ENCODE measurements at regions not wholly inside any gene's neighbourhood (a gene's known extent, or its start where the extent isn't known, plus 50 kb on each side); places are given as distances from the start of the nearest gene placed in this dataset.
"Not testable (repeated sequence)": the region's sequence is repeated elsewhere in the genome, so short reads cannot be mapped to it uniquely, and the experiment has no call there.

GRCh38 chr2:176904053-176904452, 308.5 kb upstream of the HNRNPA3 start:
- in situ Hi-C loops (cut with HindIII; ENCODE audit: low pct_ligation_motif_present, low pct_unique_long_range_greater_than_20kb, low sequenced_read_pairs); DNase-seq: not testable (repeated sequence)

GRCh38 chr2:176907341-176907740, 305.3 kb upstream of the HNRNPA3 start:
- no peak for DNase-seq
- in situ Hi-C loops (cut with HindIII; ENCODE audit: low pct_ligation_motif_present, low pct_unique_long_range_greater_than_20kb, low sequenced_read_pairs): no loop called here

GRCh38 chr2:176910828-176911227, 301.8 kb upstream of the HNRNPA3 start:
- no peak for DNase-seq

GRCh38 chr2:176913955-176914354, 298.6 kb upstream of the HNRNPA3 start:
- DNase-seq: no peak
- in situ Hi-C loops (cut with HindIII; ENCODE audit: low pct_ligation_motif_present, low pct_unique_long_range_greater_than_20kb, low sequenced_read_pairs): no loop called here

More at GRCh38 chr2:176910828-176911227, 301.8 kb upstream of the HNRNPA3 start:
- in situ Hi-C loops (cut with HindIII; ENCODE audit: low pct_ligation_motif_present, low pct_unique_long_range_greater_than_20kb, low sequenced_read_pairs): no loop called here

GRCh38 chr2:176914371-176914770, 298.2 kb upstream of the HNRNPA3 start:
- in situ Hi-C loops (cut with HindIII; ENCODE audit: low pct_ligation_motif_present, low pct_unique_long_range_greater_than_20kb, low sequenced_read_pairs): no loop called here
- DNase-seq: no peak

- in situ Hi-C loops (cut with HindIII; ENCODE audit: low pct_ligation_motif_present, low pct_unique_long_range_greater_than_20kb, low sequenced_read_pairs); DNase-seq: not testable (repeated sequence)
Observed at GRCh38 chr2:176922545-176922944, 290.0 kb upstream of the HNRNPA3 start.

- in situ Hi-C loops (cut with HindIII; ENCODE audit: low pct_ligation_motif_present, low pct_unique_long_range_greater_than_20kb, low sequenced_read_pairs): no loop called here
- no peak for DNase-seq
Observed at GRCh38 chr2:176923205-176923604, 289.4 kb upstream of the HNRNPA3 start.

- DNase-seq: no peak
- in situ Hi-C loops (cut with HindIII; ENCODE audit: low pct_ligation_motif_present, low pct_unique_long_range_greater_than_20kb, low sequenced_read_pairs): no loop called here
Observed at GRCh38 chr2:176924909-176925534, 287.6 kb upstream of the HNRNPA3 start.

- DNase-seq: no peak
- in situ Hi-C loops (cut with HindIII; ENCODE audit: low pct_ligation_motif_present, low pct_unique_long_range_greater_than_20kb, low sequenced_read_pairs): no loop called here
Observed at GRCh38 chr2:176926453-176926852, 286.1 kb upstream of the HNRNPA3 start.

- in situ Hi-C loops (cut with HindIII; ENCODE audit: low pct_ligation_motif_present, low pct_unique_long_range_greater_than_20kb, low sequenced_read_pairs): not testable (repeated sequence)
Observed at GRCh38 chr2:176929387-176929786, 283.2 kb upstream of the HNRNPA3 start.

GRCh38 chr2:176931588-176932563, 280.7 kb upstream of the HNRNPA3 start:
- in situ Hi-C loops (cut with HindIII; ENCODE audit: low pct_ligation_motif_present, low pct_unique_long_range_greater_than_20kb, low sequenced_read_pairs): no loop called here
- DNase-seq: no peak

More at GRCh38 chr2:176929387-176929786, 283.2 kb upstream of the HNRNPA3 start:
- DNase-seq: not testable (repeated sequence)

- in situ Hi-C loops (cut with HindIII; ENCODE audit: low pct_ligation_motif_present, low pct_unique_long_range_greater_than_20kb, low sequenced_read_pairs): no loop called here
- no peak for DNase-seq
Observed at GRCh38 chr2:176934131-176934530, 278.5 kb upstream of the HNRNPA3 start.

- in situ Hi-C loops (cut with HindIII; ENCODE audit: low pct_ligation_motif_present, low pct_unique_long_range_greater_than_20kb, low sequenced_read_pairs): no loop called here
- no peak for DNase-seq
Observed at GRCh38 chr2:176934869-176935415, 277.7 kb upstream of the HNRNPA3 start.

GRCh38 chr2:176935543-176936102, 277.0 kb upstream of the HNRNPA3 start:
- no peak for DNase-seq
- in situ Hi-C loops (cut with HindIII; ENCODE audit: low pct_ligation_motif_present, low pct_unique_long_range_greater_than_20kb, low sequenced_read_pairs): no loop called here

GRCh38 chr2:176936410-176936809, 276.2 kb upstream of the HNRNPA3 start:
- in situ Hi-C loops (cut with HindIII; ENCODE audit: low pct_ligation_motif_present, low pct_unique_long_range_greater_than_20kb, low sequenced_read_pairs): no loop called here

GRCh38 chr2:176944998-176945397, 267.6 kb upstream of the HNRNPA3 start:
- no peak for DNase-seq
- in situ Hi-C loops (cut with HindIII; ENCODE audit: low pct_ligation_motif_present, low pct_unique_long_range_greater_than_20kb, low sequenced_read_pairs): no loop called here

More at GRCh38 chr2:176936410-176936809, 276.2 kb upstream of the HNRNPA3 start:
- no peak for DNase-seq

- in situ Hi-C loops (cut with HindIII; ENCODE audit: low pct_ligation_motif_present, low pct_unique_long_range_greater_than_20kb, low sequenced_read_pairs): no loop called here
Observed at GRCh38 chr2:176947754-176948153, 264.8 kb upstream of the HNRNPA3 start.

GRCh38 chr2:176951218-176951617, 261.4 kb upstream of the HNRNPA3 start:
- in situ Hi-C loops (cut with HindIII; ENCODE audit: low pct_ligation_motif_present, low pct_unique_long_range_greater_than_20kb, low sequenced_read_pairs); DNase-seq: not testable (repeated sequence)

More at GRCh38 chr2:176947754-176948153, 264.8 kb upstream of the HNRNPA3 start:
- no peak for DNase-seq

GRCh38 chr2:176956791-176957190, 255.8 kb upstream of the HNRNPA3 start:
- DNase-seq: no peak
- in situ Hi-C loops (cut with HindIII; ENCODE audit: low pct_ligation_motif_present, low pct_unique_long_range_greater_than_20kb, low sequenced_read_pairs): no loop called here
